NCI-H1436 (cell line): ENCODE measurements at regions not wholly inside any gene's neighbourhood (a gene's known extent, or its start where the extent isn't known, plus 50 kb on each side); places are given as distances from the start of the nearest gene placed in this dataset.

Experiments used
- DNase-seq: peaks from one replicate; lab custom pipeline; 2025; lab: John Stamatoyannopoulos, UW

- DNase-seq = no peak
Observed at GRCh38 chr12:115078990-115079389, 395.0 kb upstream of the TBX3 start.

GRCh38 chr12:115078334-115078733 is 394.4 kb upstream of the TBX3 start:
- no peak for DNase-seq

GRCh38 chr12:115075552-115076170 is 391.7 kb upstream of the TBX3 start:
- no peak for DNase-seq

- no peak for DNase-seq
Observed at GRCh38 chr12:115074617-115075016, 390.6 kb upstream of the TBX3 start.

GRCh38 chr12:115072712-115073111 is 388.7 kb upstream of the TBX3 start:
- no peak for DNase-seq

GRCh38 chr12:115070313-115070712 is 386.3 kb upstream of the TBX3 start:
- DNase-seq = no peak

GRCh38 chr12:115064296-115064695 is 380.3 kb upstream of the TBX3 start:
- DNase-seq = no peak

GRCh38 chr12:115062741-115063140 is 378.8 kb upstream of the TBX3 start:
- no peak for DNase-seq

GRCh38 chr12:115060477-115061168 is 376.6 kb upstream of the TBX3 start:
- DNase-seq = no peak

GRCh38 chr12:115057445-115057844 is 373.5 kb upstream of the TBX3 start:
- DNase-seq = no peak

- no peak for DNase-seq
Observed at GRCh38 chr12:115051378-115051777, 367.4 kb upstream of the TBX3 start.

GRCh38 chr12:115049614-115050013 is 365.6 kb upstream of the TBX3 start:
- no peak for DNase-seq

- no peak for DNase-seq
Observed at GRCh38 chr12:115046805-115047204, 362.8 kb upstream of the TBX3 start.

- DNase-seq = no peak
Observed at GRCh38 chr12:115044073-115044472, 360.1 kb upstream of the TBX3 start.

GRCh38 chr12:115043079-115043478 is 359.1 kb upstream of the TBX3 start:
- no peak for DNase-seq

- no peak for DNase-seq
Observed at GRCh38 chr12:115042341-115042740, 358.4 kb upstream of the TBX3 start.

- DNase-seq = no peak
Observed at GRCh38 chr12:115037830-115038229, 353.9 kb upstream of the TBX3 start.

- DNase-seq = no peak
Observed at GRCh38 chr12:115035535-115036107, 351.6 kb upstream of the TBX3 start.

GRCh38 chr12:115032521-115032920 is 348.5 kb upstream of the TBX3 start:
- DNase-seq = no peak

- DNase-seq = no peak
Observed at GRCh38 chr12:115030017-115030416, 346.0 kb upstream of the TBX3 start.

GRCh38 chr12:115024531-115024930 is 340.6 kb upstream of the TBX3 start:
- no peak for DNase-seq

- no peak for DNase-seq
Observed at GRCh38 chr12:115023279-115024265, 339.6 kb upstream of the TBX3 start.
